Progenitor cell of endocrine pancreas (in vitro differentiated cells): ENCODE measurements at regions not wholly inside any gene's neighbourhood (a gene's known extent, or its start where the extent isn't known, plus 50 kb on each side); places are given as distances from the start of the nearest gene placed in this dataset.

Source experiments
- DNase-seq: peaks from one replicate; pipeline ENCODE4 v3.0.0; 2021; ENCODE audit warnings: low spot score; ENCODE audit not compliant: unreplicated experiment
- H3K27ac Mint-ChIP-seq: 2 replicates; pipeline ENCODE4 v1.8.0; 2021; ENCODE audit warnings: mild to moderate bottlenecking, moderate library complexity, mixed read lengths
- H3K27me3 Mint-ChIP-seq: 2 replicates; pipeline ENCODE4 v1.8.0; 2021; ENCODE audit warnings: mixed read lengths
- H3K36me3 Mint-ChIP-seq: 2 replicates; pipeline ENCODE4 v1.8.0; 2022; ENCODE audit warnings: mixed read lengths; ENCODE audit not compliant: insufficient read depth
- H3K4me1 Mint-ChIP-seq: 2 replicates; pipeline ENCODE4 v1.8.0; 2021; ENCODE audit warnings: low read depth, mixed read lengths
- H3K4me3 Mint-ChIP-seq: 2 replicates; pipeline ENCODE4 v1.8.0; 2021; ENCODE audit warnings: low read depth, mild to moderate bottlenecking, moderate library complexity, mixed read lengths
- H3K9me3 Mint-ChIP-seq: 2 replicates; pipeline ENCODE4 v1.8.0; 2021; ENCODE audit warnings: low read depth, mixed read lengths
- TF ChIP-seq, protein P1 (sequence below): fragments of 200-600 bp; sonication (generic); IDR thresholded peaks from one replicate; pipeline ENCODE4 v1.5.0; 2021; ENCODE audit warnings: antibody characterized with exemption, mild to moderate bottlenecking; ENCODE audit not compliant: unreplicated experiment

DNA sequence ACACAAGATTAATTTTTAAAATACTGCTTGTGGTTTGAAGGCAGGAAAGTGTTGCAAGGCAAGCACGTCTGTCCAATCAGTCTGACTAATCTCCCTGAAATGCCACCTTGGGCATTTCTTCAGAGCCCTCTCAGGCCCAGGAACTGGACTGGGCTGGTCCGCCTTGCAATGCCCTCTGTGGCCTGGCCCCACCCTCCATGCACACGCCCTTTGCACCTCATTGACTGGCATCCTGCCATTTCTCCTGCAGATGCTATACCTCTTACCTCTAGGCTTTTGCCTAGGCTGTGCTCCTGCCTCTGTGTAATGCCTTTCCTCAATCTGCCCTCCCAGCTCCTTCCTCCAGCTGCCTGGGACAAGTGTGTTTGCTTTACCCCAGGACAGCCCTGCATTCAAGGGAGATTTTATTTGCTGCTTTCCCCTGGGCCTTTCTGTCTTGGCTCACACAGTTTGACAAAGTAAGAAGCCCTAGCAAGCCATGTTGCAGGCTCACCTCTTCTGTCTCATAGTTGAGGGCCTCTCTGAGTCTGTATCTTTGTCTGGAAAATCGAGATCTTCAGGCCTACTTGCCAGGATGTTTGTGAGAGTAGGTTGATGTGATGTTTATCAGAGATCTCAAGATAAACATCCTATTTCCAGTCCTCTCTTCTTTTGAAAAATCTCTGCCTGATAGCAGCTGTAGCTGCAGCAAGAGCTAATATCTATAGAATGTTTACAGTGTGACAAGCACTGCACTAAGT is 149.2 kb upstream of the JUN start:
- no peaks in the 10 kb centered on the region for H3K36me3 Mint-ChIP-seq
- H3K4me3 Mint-ChIP-seq = no peak overlapping the region
- no peaks in the 10 kb centered on the region for H3K9me3 Mint-ChIP-seq
- peak overlapping the region; percentile 70 for H3K27ac Mint-ChIP-seq
- H3K27me3 Mint-ChIP-seq = peaks cover 27% of the 10 kb centered on the region
- H3K4me1 Mint-ChIP-seq = peaks cover 17% of the 10 kb centered on the region
- TF ChIP-seq, protein P1, sequence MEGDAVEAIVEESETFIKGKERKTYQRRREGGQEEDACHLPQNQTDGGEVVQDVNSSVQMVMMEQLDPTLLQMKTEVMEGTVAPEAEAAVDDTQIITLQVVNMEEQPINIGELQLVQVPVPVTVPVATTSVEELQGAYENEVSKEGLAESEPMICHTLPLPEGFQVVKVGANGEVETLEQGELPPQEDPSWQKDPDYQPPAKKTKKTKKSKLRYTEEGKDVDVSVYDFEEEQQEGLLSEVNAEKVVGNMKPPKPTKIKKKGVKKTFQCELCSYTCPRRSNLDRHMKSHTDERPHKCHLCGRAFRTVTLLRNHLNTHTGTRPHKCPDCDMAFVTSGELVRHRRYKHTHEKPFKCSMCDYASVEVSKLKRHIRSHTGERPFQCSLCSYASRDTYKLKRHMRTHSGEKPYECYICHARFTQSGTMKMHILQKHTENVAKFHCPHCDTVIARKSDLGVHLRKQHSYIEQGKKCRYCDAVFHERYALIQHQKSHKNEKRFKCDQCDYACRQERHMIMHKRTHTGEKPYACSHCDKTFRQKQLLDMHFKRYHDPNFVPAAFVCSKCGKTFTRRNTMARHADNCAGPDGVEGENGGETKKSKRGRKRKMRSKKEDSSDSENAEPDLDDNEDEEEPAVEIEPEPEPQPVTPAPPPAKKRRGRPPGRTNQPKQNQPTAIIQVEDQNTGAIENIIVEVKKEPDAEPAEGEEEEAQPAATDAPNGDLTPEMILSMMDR = no peak
- DNase-seq = no peak

DNA sequence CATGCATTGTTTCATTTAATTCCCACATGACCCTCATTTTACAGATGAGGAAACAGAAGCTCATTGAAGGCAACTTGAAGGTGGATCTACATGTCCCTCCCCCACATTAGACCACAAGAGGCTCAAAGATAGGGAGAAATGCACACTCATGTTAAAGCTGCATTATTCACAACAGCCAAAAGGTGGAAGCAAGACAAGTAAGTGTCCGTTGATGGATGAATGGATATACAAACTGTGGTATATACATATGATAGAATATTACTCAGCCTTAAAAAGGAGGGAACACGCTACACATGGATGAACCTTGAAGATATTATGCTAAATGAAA is 149.7 kb upstream of the JUN start:
- no peak overlapping the region for H3K27ac Mint-ChIP-seq
- H3K4me1 Mint-ChIP-seq = peaks cover 15% of the 10 kb centered on the region
- peaks cover 24% of the 10 kb centered on the region for H3K27me3 Mint-ChIP-seq
- DNase-seq = no peak
- H3K4me3 Mint-ChIP-seq = no peak overlapping the region
- TF ChIP-seq, protein P1 = no peak
- no peaks in the 10 kb centered on the region for H3K9me3 Mint-ChIP-seq
- no peaks in the 10 kb centered on the region for H3K36me3 Mint-ChIP-seq

DNA sequence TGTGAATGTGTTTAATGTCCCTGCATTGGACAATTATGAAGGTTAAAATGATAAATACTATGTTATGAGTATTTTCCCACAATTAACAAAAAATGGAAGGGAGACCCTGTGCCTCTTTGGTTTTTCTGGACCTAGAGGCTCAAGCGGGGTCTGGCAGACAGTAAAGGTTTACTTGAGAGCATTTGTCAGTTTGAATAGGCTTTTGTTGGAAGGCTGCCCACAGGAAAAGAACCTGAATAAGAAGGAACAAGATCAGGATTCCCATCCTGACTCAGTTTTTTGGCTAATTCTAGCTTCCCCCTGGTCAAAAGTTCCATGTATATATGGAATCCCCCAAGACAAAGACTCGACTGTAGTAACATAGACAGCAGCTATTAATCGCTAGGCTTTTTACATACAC is 150.9 kb upstream of the JUN start:
- H3K4me3 Mint-ChIP-seq = no peak overlapping the region
- H3K27me3 Mint-ChIP-seq = peaks cover 13% of the 10 kb centered on the region
- no peaks in the 10 kb centered on the region for H3K9me3 Mint-ChIP-seq
- H3K27ac Mint-ChIP-seq = no peak overlapping the region
- H3K4me1 Mint-ChIP-seq = peaks cover 9% of the 10 kb centered on the region
- no peaks in the 10 kb centered on the region for H3K36me3 Mint-ChIP-seq
- no peak for DNase-seq
- TF ChIP-seq, protein P1 = no peak

DNA sequence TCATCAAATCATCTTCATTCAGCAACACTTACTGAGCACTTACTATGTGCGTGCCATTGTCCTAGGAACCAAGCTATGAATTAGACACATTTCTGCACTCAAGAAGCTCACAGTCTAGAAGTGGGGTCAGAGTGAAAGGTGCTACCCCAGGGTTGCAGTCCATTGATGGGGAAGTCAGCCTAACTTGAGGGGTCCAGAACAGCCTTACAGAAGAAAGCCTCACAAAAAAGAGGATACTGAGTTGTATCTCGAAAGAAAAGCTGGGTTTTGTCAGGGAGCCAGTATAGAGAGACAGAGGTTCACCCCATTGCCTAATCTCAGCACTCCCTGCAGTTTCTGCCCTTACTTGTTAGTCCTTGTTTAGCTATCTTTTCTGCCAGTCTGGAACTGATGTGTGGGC is 153.1 kb upstream of the JUN start:
- no peak for DNase-seq
- Mint-ChIP-seq H3K4me3 (no peak overlapping the region), H3K4me1 (peaks cover 10% of the 10 kb centered on the region), H3K27ac (no peak overlapping the region), H3K36me3 (no peaks in the 10 kb centered on the region), H3K27me3 (peaks cover 3% of the 10 kb centered on the region), H3K9me3 (no peaks in the 10 kb centered on the region)
- TF ChIP-seq, protein P1 = no peak

DNA sequence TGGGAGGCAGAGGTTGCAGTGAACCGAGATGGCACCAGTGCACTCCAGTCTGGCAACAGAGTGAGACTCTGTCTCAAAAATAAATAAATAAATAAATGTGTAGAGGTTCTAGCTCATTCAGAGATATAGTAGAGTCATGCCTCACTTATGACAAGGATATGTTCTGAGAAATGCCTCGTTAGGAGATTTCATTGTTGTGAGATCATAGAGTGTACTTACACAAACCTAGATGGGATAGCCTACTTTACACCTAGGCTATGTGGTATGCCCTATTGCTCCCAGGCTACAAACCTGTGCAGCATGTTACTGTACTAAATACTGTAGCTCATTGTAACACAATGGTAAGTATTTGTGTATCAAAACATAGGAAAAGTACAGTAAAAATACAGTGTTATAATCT is 155.3 kb upstream of the JUN start:
- H3K4me1 Mint-ChIP-seq = peaks cover 11% of the 10 kb centered on the region
- peaks cover 11% of the 10 kb centered on the region for H3K27me3 Mint-ChIP-seq
- TF ChIP-seq, protein P1 = no peak
- no peak overlapping the region for H3K27ac Mint-ChIP-seq
- H3K36me3 Mint-ChIP-seq = no peaks in the 10 kb centered on the region
- H3K4me3 Mint-ChIP-seq = no peak overlapping the region
- no peak for DNase-seq
- H3K9me3 Mint-ChIP-seq = no peaks in the 10 kb centered on the region
